ENCODE measurements at regions not wholly inside any gene's neighbourhood (a gene's known extent, or its start where the extent isn't known, plus 50 kb on each side); places are given as distances from the start of the nearest gene placed in this dataset.

- no peak for TF ChIP-seq CTCF (IDR thresholded peaks at IDR 0.05)
- no peak for TF ChIP-seq POLR2A (IDR thresholded peaks at IDR 0.05)
Observed at GRCh38 chr13:48590141-48590901, 57.4 kb upstream of the RCBTB2 start.

Data from vagina (tissue), 2 donors.